ENCODE measurements at regions not wholly inside any gene's neighbourhood (a gene's known extent, or its start where the extent isn't known, plus 50 kb on each side); places are given as distances from the start of the nearest gene placed in this dataset.

DNA sequence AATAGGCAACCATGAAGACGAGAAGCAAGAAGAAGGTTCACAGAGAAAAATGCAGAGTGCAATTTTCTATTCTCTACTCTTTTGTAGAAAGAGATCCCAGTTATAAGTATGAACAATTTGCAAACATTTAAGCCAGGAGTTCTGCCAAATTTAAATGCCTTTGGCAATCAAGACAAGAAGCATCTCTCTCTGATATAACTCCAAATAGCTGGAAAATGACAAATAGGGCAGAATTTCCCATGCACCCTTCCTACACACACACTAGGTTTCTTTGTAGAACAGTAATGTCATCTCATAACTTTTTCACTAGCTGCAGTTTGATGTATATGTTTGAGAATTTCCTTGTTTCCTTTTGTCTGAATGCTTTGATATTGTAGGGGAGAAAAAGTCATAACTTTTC, 333.5 kb upstream of the AZI2 start:
- no peak overlapping the region for H3K27ac ChIP-seq (ENCODE audit: low read depth)
- no peak overlapping the region for H2AFZ ChIP-seq
- no peak for ATAC-seq
- H3K4me2 ChIP-seq = no peak overlapping the region
- peaks cover 2% of the 10 kb centered on the region for H3K27me3 Mint-ChIP-seq (ENCODE audit: insufficient read depth, low read depth, poor library complexity)
- H3K27me3 ChIP-seq (ENCODE audit: insufficient read depth) = no peaks in the 10 kb centered on the region
- H3K4me3 Mint-ChIP-seq = no peak overlapping the region
- no peaks in the 10 kb centered on the region for H4K20me1 ChIP-seq (replicated peaks; ENCODE audit: insufficient read depth)
- no peak overlapping the region for H3K4me3 ChIP-seq
- no peaks in the 10 kb centered on the region for H3F3A ChIP-seq (replicated peaks; ENCODE audit: low read depth)
- no peaks in the 10 kb centered on the region for H3K79me2 ChIP-seq (replicated peaks; ENCODE audit: insufficient read depth)
- H3K4me1 ChIP-seq (ENCODE audit: insufficient read depth) = peaks cover 20% of the 10 kb centered on the region
- TF ChIP-seq ETS1 (IDR thresholded peaks at IDR 0.05) = no peak
- no peaks in the 10 kb centered on the region for H3K9me3 Mint-ChIP-seq
- no peaks in the 10 kb centered on the region for H3K36me3 ChIP-seq (ENCODE audit: insufficient read depth)
- H3K36me3 Mint-ChIP-seq (ENCODE audit: low read depth) = no peaks in the 10 kb centered on the region
- H3K4me1 Mint-ChIP-seq = peaks cover 15% of the 10 kb centered on the region
- no peak overlapping the region for H3K27ac Mint-ChIP-seq
- H3K9me2 ChIP-seq (ENCODE audit: insufficient read depth) = 0 out of 2 replicates have a peak, but pooled peaks cover 3% of the 10 kb centered on the region
- DNase-seq (ENCODE audit: low spot score) = no peak

DNA sequence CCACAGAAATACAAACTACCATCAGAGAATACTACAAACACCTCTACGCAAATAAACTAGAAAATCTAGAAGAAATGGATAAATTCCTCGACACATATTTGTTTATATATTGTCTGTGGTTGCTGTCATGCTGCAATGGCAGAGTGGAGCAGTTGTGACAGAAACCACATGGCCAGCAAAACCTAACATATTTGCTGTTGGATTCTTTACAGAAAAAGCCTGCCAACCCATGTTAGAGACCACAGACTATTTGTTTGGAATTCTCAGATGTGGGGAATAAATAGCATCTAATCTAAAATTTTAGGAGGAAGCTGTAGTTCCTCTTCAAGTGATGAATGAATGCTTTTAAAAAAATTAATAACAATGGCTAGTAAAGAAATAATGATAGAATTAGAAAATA, 341.6 kb upstream of the AZI2 start:
- no peaks in the 10 kb centered on the region for H3F3A ChIP-seq (replicated peaks; ENCODE audit: low read depth)
- no peaks in the 10 kb centered on the region; the same call in 2 of the 3 replicates for H3K36me3 Mint-ChIP-seq (ENCODE audit: low read depth)
- H3K4me2 ChIP-seq = no peak overlapping the region
- H4K20me1 ChIP-seq (replicated peaks; ENCODE audit: insufficient read depth) = no peaks in the 10 kb centered on the region
- DNase-seq (ENCODE audit: low spot score) (no peak), ATAC-seq (no peak)
- no peak overlapping the region for H3K27ac Mint-ChIP-seq
- H3K27me3 ChIP-seq (ENCODE audit: insufficient read depth) = no peaks in the 10 kb centered on the region
- no peaks in the 10 kb centered on the region for H3K9me3 Mint-ChIP-seq
- no peak overlapping the region for H2AFZ ChIP-seq
- no peaks in the 10 kb centered on the region for H3K36me3 ChIP-seq (ENCODE audit: insufficient read depth)
- no peak overlapping the region for H3K27ac ChIP-seq (ENCODE audit: low read depth)
- TF ChIP-seq JUNB (IDR thresholded peaks at IDR 0.05; ENCODE audit: unreplicated experiment) (no peak), ETS1 (IDR thresholded peaks at IDR 0.05) (no peak), ZNF462 (CRISPR knock-in tag; IDR thresholded peaks at IDR 0.05) (no peak), EZH2phosphoT487 (IDR thresholded peaks at IDR 0.05; ENCODE audit: unreplicated experiment) (no peak), NANOG (IDR thresholded peaks at IDR 0.05; ENCODE audit: borderline replicate concordance) (no peak), CREB1 (CRISPR knock-in tag; IDR thresholded peaks at IDR 0.05; ENCODE audit: low read depth) (no peak), ZNF114 (CRISPR knock-in tag; IDR thresholded peaks at IDR 0.05) (no peak), EZH2 (IDR thresholded peaks at IDR 0.05; ENCODE audit: low read depth, unreplicated experiment) (no peak), STAT1 (IDR thresholded peaks at IDR 0.05; ENCODE audit: unreplicated experiment) (no peak), ZNF331 (CRISPR knock-in tag; IDR thresholded peaks at IDR 0.05; ENCODE audit: low read depth) (no peak)
- peaks cover 5% of the 10 kb centered on the region; the same call in 1 of the 3 replicates for H3K4me1 Mint-ChIP-seq
- no peaks in the 10 kb centered on the region for H3K4me1 ChIP-seq (ENCODE audit: insufficient read depth)
- no peak overlapping the region for H3K4me3 Mint-ChIP-seq
- H3K9me2 ChIP-seq (ENCODE audit: insufficient read depth) = no peaks in the 10 kb centered on the region
- H3K79me2 ChIP-seq (replicated peaks; ENCODE audit: insufficient read depth) = no peaks in the 10 kb centered on the region
- no peak overlapping the region for H3K4me3 ChIP-seq
- no peaks in the 10 kb centered on the region for H3K27me3 Mint-ChIP-seq (ENCODE audit: insufficient read depth, low read depth, poor library complexity)
